ENCODE measurements at regions not wholly inside any gene's neighbourhood (a gene's known extent, or its start where the extent isn't known, plus 50 kb on each side); places are given as distances from the start of the nearest gene placed in this dataset.

DNA sequence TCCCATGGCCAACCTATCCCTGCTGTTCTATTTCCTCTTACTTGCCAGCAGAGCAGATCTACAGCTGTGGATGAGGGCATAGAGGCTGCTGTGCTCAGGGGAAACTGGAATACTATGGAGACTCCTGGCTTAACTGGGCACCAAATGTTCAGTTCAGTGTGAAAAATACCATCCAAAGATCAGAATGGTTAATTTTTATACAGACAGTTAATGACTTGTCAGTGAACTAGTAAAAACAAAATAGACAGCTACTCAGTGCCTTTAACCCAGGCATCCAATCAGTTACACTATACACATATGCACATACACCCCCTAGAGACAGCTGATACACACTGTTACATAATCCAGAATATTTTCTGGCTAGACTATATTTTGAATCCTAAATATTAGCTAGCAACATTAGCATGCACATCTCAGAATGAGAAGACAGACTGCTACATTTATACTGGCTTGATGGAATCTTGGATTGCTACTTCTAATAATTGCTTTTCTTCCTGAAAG, 59.1 kb upstream of the WIPF1 start:
- DNase-seq (ENCODE audit: extremely low read depth, low read depth): no peak
- TF ChIP-seq, protein P1, sequence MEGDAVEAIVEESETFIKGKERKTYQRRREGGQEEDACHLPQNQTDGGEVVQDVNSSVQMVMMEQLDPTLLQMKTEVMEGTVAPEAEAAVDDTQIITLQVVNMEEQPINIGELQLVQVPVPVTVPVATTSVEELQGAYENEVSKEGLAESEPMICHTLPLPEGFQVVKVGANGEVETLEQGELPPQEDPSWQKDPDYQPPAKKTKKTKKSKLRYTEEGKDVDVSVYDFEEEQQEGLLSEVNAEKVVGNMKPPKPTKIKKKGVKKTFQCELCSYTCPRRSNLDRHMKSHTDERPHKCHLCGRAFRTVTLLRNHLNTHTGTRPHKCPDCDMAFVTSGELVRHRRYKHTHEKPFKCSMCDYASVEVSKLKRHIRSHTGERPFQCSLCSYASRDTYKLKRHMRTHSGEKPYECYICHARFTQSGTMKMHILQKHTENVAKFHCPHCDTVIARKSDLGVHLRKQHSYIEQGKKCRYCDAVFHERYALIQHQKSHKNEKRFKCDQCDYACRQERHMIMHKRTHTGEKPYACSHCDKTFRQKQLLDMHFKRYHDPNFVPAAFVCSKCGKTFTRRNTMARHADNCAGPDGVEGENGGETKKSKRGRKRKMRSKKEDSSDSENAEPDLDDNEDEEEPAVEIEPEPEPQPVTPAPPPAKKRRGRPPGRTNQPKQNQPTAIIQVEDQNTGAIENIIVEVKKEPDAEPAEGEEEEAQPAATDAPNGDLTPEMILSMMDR (IDR thresholded peaks at IDR 0.05; ENCODE audit: low read depth, low read length, missing control alignments): no peak
- no peak overlapping the region for H3K4me3 ChIP-seq (replicated peaks; ENCODE audit: low read depth, low read length)

DNA sequence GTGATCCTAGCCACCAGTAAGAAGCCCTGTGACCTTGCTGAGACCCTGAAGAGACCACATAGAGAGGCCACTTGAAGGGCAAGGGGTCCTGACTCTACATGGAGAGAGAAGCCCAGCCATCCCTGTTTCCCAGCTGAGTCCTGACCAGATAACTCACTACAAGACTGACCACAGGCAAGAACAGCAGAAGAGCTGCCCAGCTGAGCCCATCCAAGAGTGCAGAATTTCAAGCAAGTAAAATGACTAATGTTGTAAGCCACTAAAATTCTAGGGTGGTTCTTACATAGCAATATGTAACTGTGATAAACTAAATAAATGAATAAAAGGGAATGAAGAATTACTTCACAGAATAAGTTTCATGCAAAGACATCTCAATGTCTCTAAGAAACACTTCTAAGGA, 58.4 kb upstream of the WIPF1 start:
- TF ChIP-seq, protein P1 (IDR thresholded peaks at IDR 0.05; ENCODE audit: low read depth, low read length, missing control alignments): no peak
- no peak for DNase-seq (ENCODE audit: extremely low read depth, low read depth)
- no peak overlapping the region for H3K4me3 ChIP-seq (replicated peaks; ENCODE audit: low read depth, low read length)

DNA sequence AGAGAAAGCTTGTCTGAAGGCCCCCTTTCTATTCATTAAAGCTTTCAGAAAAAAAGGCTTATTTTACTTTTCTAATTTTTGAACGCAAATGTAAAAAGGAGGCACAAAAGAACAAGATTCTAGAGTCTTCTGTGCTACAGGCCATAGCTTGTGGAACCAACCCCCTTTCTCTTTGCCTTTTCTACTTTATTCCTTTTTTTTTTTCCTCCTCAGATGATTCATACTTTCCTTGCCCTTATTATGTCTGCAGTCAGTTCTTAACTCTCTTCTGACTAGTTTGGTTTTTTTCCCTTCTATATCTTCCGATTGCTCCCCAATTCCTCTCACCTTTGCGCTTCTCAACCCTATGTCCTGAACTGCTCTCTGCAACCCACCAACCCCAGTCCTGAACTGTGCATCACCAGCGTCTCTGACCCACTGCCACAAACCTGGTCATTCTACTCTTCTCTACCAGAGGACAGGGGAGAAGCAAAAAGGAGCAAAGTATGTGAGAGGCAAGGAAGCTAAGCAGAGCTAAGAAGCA, 56.9 kb upstream of the WIPF1 start:
- no peak overlapping the region for H3K4me3 ChIP-seq (replicated peaks; ENCODE audit: low read depth, low read length)
- TF ChIP-seq, protein P1 (IDR thresholded peaks at IDR 0.05; ENCODE audit: low read depth, low read length, missing control alignments): no peak
- DNase-seq (ENCODE audit: extremely low read depth, low read depth): no peak

DNA sequence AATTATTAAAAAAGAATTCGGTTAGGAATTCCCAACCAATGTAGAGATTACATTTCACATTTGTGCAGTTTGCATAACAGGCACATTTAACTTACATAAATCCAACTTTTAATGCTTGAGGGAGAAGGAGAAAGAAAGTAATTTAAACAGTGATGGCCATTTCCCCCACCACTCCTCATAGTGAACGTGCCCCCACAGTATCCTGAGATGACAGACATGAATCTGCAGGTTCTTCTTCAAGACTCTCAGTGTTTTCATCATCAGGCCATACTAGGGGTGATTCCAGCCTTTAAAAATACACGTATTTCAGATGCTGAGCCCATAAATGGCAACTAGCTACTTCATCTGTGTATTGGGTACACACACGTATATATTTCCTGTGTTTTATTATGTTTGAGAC, 51.3 kb upstream of the WIPF1 start:
- no peak overlapping the region for H3K4me3 ChIP-seq (replicated peaks; ENCODE audit: low read depth, low read length)
- no peak for DNase-seq (ENCODE audit: extremely low read depth, low read depth)
- TF ChIP-seq, protein P1 (IDR thresholded peaks at IDR 0.05; ENCODE audit: low read depth, low read length, missing control alignments): no peak
